GM23248 (cell line): ENCODE measurements at regions not wholly inside any gene's neighbourhood (a gene's known extent, or its start where the extent isn't known, plus 50 kb on each side); places are given as distances from the start of the nearest gene placed in this dataset.

ENCODE experiments used
- DNase-seq: peaks from one replicate; pipeline ENCODE4 v3.0.0-alpha.2; 2015
- H2AFZ ChIP-seq: fragments of 200-600 bp; sonication (generic); 2 replicates; pipeline ENCODE4 v1.6.1; 2016; ENCODE audit warnings: antibody characterized with exemption
- H3F3A ChIP-seq: fragments of 200-600 bp; sonication (generic); 2 replicates; pipeline ENCODE4 v1.6.1; 2016; ENCODE audit warnings: mild to moderate bottlenecking, antibody characterized with exemption, mixed run types; ENCODE audit not compliant: insufficient read depth
- H3K27ac ChIP-seq: fragments of 200-600 bp; sonication (generic); 2 replicates; pipeline ENCODE4 v1.5.1; 2016; ENCODE audit warnings: mild to moderate bottlenecking
- H3K27me3 ChIP-seq: fragments of 200-600 bp; sonication (generic); replicated peaks from 2 replicates; pipeline ENCODE4 v1.6.1; 2016; ENCODE audit warnings: mild to moderate bottlenecking; ENCODE audit not compliant: insufficient read depth
- H3K36me3 ChIP-seq: fragments of 200-600 bp; sonication (generic); 2 replicates; pipeline ENCODE4 v1.6.1; 2016; ENCODE audit warnings: low read depth, mild to moderate bottlenecking
- H3K4me1 ChIP-seq: fragments of 200-600 bp; sonication (generic); 2 replicates; pipeline ENCODE4 v1.6.1; 2016; ENCODE audit warnings: mild to moderate bottlenecking; ENCODE audit not compliant: insufficient read depth
- H3K4me2 ChIP-seq: fragments of 200-600 bp; sonication (generic); one replicate; pipeline ENCODE4 v1.6.1; 2016; ENCODE audit warnings: mild to moderate bottlenecking; ENCODE audit not compliant: unreplicated experiment
- H3K4me3 ChIP-seq: fragments of 200-600 bp; sonication (generic); 2 replicates; pipeline ENCODE4 v1.5.1; 2016; ENCODE audit warnings: mild to moderate bottlenecking
- H3K79me2 ChIP-seq: fragments of 200-600 bp; sonication (generic); 2 replicates; pipeline ENCODE4 v1.6.1; 2016; ENCODE audit warnings: mild to moderate bottlenecking; ENCODE audit not compliant: insufficient read depth
- H3K9ac ChIP-seq: fragments of 200-600 bp; sonication (generic); 2 replicates; pipeline ENCODE4 v1.6.1; 2016; ENCODE audit warnings: mild to moderate bottlenecking
- H3K9me2 ChIP-seq: fragments of 200-600 bp; sonication (generic); 2 replicates; pipeline ENCODE4 v1.6.1; 2016; ENCODE audit warnings: mixed run types, mild to moderate bottlenecking, moderate library complexity; ENCODE audit not compliant: insufficient read depth
- H3K9me3 ChIP-seq: fragments of 200-600 bp; sonication (generic); one replicate; pipeline ENCODE4 v1.6.1; 2017; ENCODE audit warnings: low read depth
- H4K20me1 ChIP-seq: fragments of 200-600 bp; sonication (generic); 2 replicates; pipeline ENCODE4 v1.6.0; 2016; ENCODE audit not compliant: insufficient read depth
- EZH2 ChIP-seq: fragments of 200-600 bp; sonication (generic); IDR thresholded peaks from 2 replicates; pipeline ENCODE4 v1.6.1; 2018; ENCODE audit warnings: antibody characterized with exemption, mild to moderate bottlenecking; ENCODE audit not compliant: insufficient read depth, poor library complexity, severe bottlenecking
- EZH2phosphoT487 ChIP-seq: fragments of 200-600 bp; sonication (generic); IDR thresholded peaks from 2 replicates; pipeline ENCODE4 v1.6.1; 2018; ENCODE audit warnings: antibody characterized with exemption, moderate library complexity, mild to moderate bottlenecking, low read depth; ENCODE audit not compliant: insufficient read depth
- WGBS, 2 experiments: methylation state at CpG; one replicate each; pipeline ENCODE4 v1.1.6; 2015 to 2017; ENCODE audit warnings: low lambda C conversion rate in 2 of 2, low coverage in 1 of 2; ENCODE audit errors: missing lambda C conversion rate in 2 of 2; 5-methylcytosine and 5-hydroxymethylcytosine counted together
- in situ Hi-C: fragments of 300-500 bp; cut with MboI; formaldehyde crosslinking; loops from 2 replicates; pipeline ENCODE4 v1.15.0; 2020

DNA sequence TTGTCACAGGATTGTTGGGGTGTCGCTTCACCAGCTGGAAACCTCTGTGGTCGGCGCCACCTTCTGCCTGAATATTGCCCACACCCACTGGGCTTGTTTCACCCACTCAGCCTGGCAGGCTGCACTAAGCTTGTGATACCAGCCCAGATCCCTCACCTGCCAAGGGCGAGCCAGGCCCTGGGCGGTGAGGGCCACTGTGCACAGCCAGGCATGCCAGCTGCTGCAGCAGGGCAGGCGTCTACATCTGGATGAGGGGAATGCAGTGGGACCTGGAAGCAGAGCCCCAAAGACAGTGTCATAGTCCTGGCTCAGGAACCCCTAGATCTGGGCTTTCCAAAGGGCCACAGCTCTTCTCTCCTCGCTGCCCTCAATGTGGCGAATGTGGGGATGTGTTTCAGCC lies 1307.5 kb downstream of the GRIK2 start:
- DNase-seq: no peak
- Histone ChIP-seq H3K9me3 (no peaks in the 10 kb centered on the region), H4K20me1 (no peaks in the 10 kb centered on the region), H2AFZ (no peak overlapping the region), H3K9ac (no peak overlapping the region), H3K36me3 (no peaks in the 10 kb centered on the region), H3K27ac (no peak overlapping the region), H3F3A (no peaks in the 10 kb centered on the region), H3K9me2 (no peaks in the 10 kb centered on the region), H3K79me2 (no peaks in the 10 kb centered on the region), H3K4me1 (no peaks in the 10 kb centered on the region), H3K4me3 (no peak overlapping the region), H3K4me2 (no peak overlapping the region), H3K27me3 (no peaks in the 10 kb centered on the region)
- TF ChIP-seq EZH2 (no peak), EZH2phosphoT487 (no peak)
- in situ Hi-C loops: no loop called here
- WGBS, 2 experiments: 33 to 38% methylated on average over 8 of the region's 8 CpGs

DNA sequence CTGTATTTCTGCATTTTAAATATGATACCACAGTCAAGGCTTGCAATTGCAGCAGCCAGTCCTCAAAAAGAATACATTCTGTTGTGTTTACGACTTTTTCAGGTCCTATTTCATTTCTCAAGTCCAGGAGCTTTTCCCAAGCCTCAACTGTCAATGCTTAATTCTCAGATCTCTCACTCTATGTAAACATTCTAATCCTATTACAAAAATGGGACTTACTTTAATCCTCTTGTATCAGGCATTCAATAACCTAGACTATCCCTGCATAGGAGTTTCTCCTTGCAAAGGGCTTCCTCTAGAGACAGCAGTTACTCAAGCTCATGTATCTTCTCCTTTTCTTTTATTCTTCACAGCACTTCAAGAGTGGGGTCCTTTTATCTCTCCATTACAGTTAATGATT lies 1293.0 kb downstream of the GRIK2 start:
- Histone ChIP-seq H3K4me2 (no peak overlapping the region), H3K27me3 (no peaks in the 10 kb centered on the region), H3K4me3 (no peak overlapping the region), H4K20me1 (no peaks in the 10 kb centered on the region), H3K9ac (no peak overlapping the region), H2AFZ (no peak overlapping the region), H3F3A (no peaks in the 10 kb centered on the region), H3K9me3 (peaks cover 3% of the 10 kb centered on the region), H3K9me2 (no peaks in the 10 kb centered on the region), H3K4me1 (no peaks in the 10 kb centered on the region), H3K27ac (no peak overlapping the region), H3K79me2 (no peaks in the 10 kb centered on the region), H3K36me3 (no peaks in the 10 kb centered on the region)
- 0 to 9% methylated on average over 1 of the region's 1 CpG for WGBS, 2 experiments
- in situ Hi-C loops: no loop called here
- no peak for DNase-seq
- TF ChIP-seq EZH2phosphoT487 (no peak), EZH2 (no peak)

DNA sequence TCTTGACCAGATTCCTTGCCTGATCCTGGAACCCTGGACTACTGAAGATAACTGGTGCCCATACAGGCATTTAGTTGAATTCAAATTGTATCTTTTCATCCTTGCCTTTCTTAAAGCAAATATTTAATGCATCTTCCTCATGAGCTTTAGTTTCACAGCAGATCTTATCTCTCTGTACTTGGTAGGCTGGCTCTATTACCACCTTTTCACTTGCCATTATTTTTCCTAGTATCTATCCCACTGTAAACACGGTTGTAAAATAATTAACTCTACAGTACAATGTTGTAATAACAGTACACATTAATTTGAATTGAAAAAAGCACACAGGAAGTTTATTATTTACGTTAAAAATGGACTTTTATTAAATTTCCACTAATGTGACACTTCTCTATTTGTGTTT lies 1286.9 kb downstream of the GRIK2 start:
- Histone ChIP-seq H3K79me2 (no peaks in the 10 kb centered on the region), H3K9me3 (no peaks in the 10 kb centered on the region), H2AFZ (no peak overlapping the region), H3K9ac (no peak overlapping the region), H3K36me3 (no peaks in the 10 kb centered on the region), H3K27me3 (no peaks in the 10 kb centered on the region), H3F3A (no peaks in the 10 kb centered on the region), H4K20me1 (no peaks in the 10 kb centered on the region), H3K4me3 (no peak overlapping the region), H3K27ac (no peak overlapping the region), H3K4me1 (no peaks in the 10 kb centered on the region), H3K4me2 (no peak overlapping the region), H3K9me2 (no peaks in the 10 kb centered on the region)
- WGBS, 2 experiments: 3 to 4% methylated on average over 2 of the region's 2 CpGs
- no peak for DNase-seq
- TF ChIP-seq EZH2 (no peak), EZH2phosphoT487 (no peak)
- in situ Hi-C loops: no loop called here

- no peak for DNase-seq
- Histone ChIP-seq H2AFZ (no peak overlapping the region), H3K27ac (no peak overlapping the region), H3K27me3 (no peaks in the 10 kb centered on the region), H3K4me3 (no peak overlapping the region), H3K9ac (no peak overlapping the region), H3K79me2 (no peaks in the 10 kb centered on the region), H3K4me1 (no peaks in the 10 kb centered on the region), H3K36me3 (no peaks in the 10 kb centered on the region), H3F3A (no peaks in the 10 kb centered on the region), H4K20me1 (no peaks in the 10 kb centered on the region), H3K9me3 (no peaks in the 10 kb centered on the region), H3K4me2 (no peak overlapping the region), H3K9me2 (no peaks in the 10 kb centered on the region)
- in situ Hi-C loops: no loop called here
- TF ChIP-seq EZH2phosphoT487 (no peak), EZH2 (no peak)
- 0% methylated on average over 1 of the region's 1 CpG for WGBS, 2 experiments
These were observed 1286.4 kb downstream of the GRIK2 start for GRCh38 chr6:102679865-102680264.

GRCh38 chr6:102677225-102677624 lies 1283.7 kb downstream of the GRIK2 start:
- 0 to 5% methylated on average over 1 of the region's 1 CpG for WGBS, 2 experiments
- H3K36me3 ChIP-seq: no peaks in the 10 kb centered on the region

More at GRCh38 chr6:102677225-102677624, 1283.7 kb downstream of the GRIK2 start:
- Histone ChIP-seq H3K9me3 (no peaks in the 10 kb centered on the region), H4K20me1 (no peaks in the 10 kb centered on the region), H3K9ac (no peak overlapping the region), H3K9me2 (no peaks in the 10 kb centered on the region), H2AFZ (no peak overlapping the region), H3K4me2 (no peak overlapping the region), H3K79me2 (no peaks in the 10 kb centered on the region), H3K4me1 (no peaks in the 10 kb centered on the region), H3F3A (no peaks in the 10 kb centered on the region), H3K27me3 (no peaks in the 10 kb centered on the region), H3K4me3 (no peak overlapping the region), H3K27ac (no peak overlapping the region)
- in situ Hi-C loops: no loop called here
- TF ChIP-seq EZH2: no peak
- no peak for TF ChIP-seq EZH2phosphoT487
- no peak for DNase-seq
